SU-DHL-6 (cell line): ENCODE measurements at regions not wholly inside any gene's neighbourhood (a gene's known extent, or its start where the extent isn't known, plus 50 kb on each side); places are given as distances from the start of the nearest gene placed in this dataset.

Source experiments
- H2AFZ ChIP-seq: fragments of 200-600 bp; sonication (generic); 2 replicates; pipeline ENCODE4 v1.6.1; 2014; ENCODE audit warnings: low read depth, mild to moderate bottlenecking, moderate library complexity, mixed read lengths, antibody characterized with exemption, low read length; ENCODE audit not compliant: severe bottlenecking
- H3F3A ChIP-seq: fragments of 200-600 bp; shearing (Covaris generic); 2 replicates; pipeline ENCODE4 v1.6.0; 2016; ENCODE audit warnings: antibody characterized with exemption, mild to moderate bottlenecking; ENCODE audit not compliant: insufficient read depth
- H3K27ac ChIP-seq: fragments of 200-600 bp; sonication (generic); 2 replicates; pipeline ENCODE4 v1.5.1; 2016; ENCODE audit warnings: low read depth, mild to moderate bottlenecking, low read length, moderate library complexity, mixed read lengths
- H3K27me3 ChIP-seq: fragments of 200-600 bp; sonication (generic), shearing (Covaris generic); 2 replicates; pipeline ENCODE4 v1.6.0; 2014; ENCODE audit warnings: mild to moderate bottlenecking, low read length
- H3K36me3 ChIP-seq: fragments of 200-600 bp; sonication (generic); 2 replicates; pipeline ENCODE4 v1.6.1; 2014; ENCODE audit warnings: mild to moderate bottlenecking, low read length, mixed read lengths
- H3K4me2 ChIP-seq: fragments of 300-600, 200-600 bp; shearing (Covaris generic), sonication (generic); 2 replicates; pipeline ENCODE4 v1.6.0; 2014; ENCODE audit warnings: low read length, low read depth, mild to moderate bottlenecking; ENCODE audit not compliant: poor library complexity, severe bottlenecking
- H3K4me3 ChIP-seq: fragments of 200-600 bp; sonication (generic); 2 replicates; pipeline ENCODE4 v1.5.1; 2014; ENCODE audit warnings: antibody characterized with exemption, low read length, mild to moderate bottlenecking, mixed read lengths; ENCODE audit not compliant: insufficient read depth, poor library complexity, severe bottlenecking
- H3K79me2 ChIP-seq: fragments of 200-600 bp; sonication (generic); 2 replicates; pipeline ENCODE4 v1.6.1; 2014; ENCODE audit warnings: mild to moderate bottlenecking, low read length, moderate library complexity; ENCODE audit not compliant: insufficient read depth
- H3K9ac ChIP-seq: fragments of 200-600 bp; sonication (generic); 2 replicates; pipeline ENCODE4 v1.7.0; 2014; ENCODE audit warnings: mild to moderate bottlenecking, low read length
- H3K9me2 ChIP-seq: fragments of 200-600 bp; sonication (generic); replicated peaks from 2 replicates; pipeline ENCODE4 v1.6.1; 2014; ENCODE audit warnings: low read length; ENCODE audit not compliant: insufficient read depth
- H3K9me3 ChIP-seq: fragments of 200-600 bp; sonication (generic); 2 replicates; pipeline ENCODE4 v1.6.1; 2014; ENCODE audit warnings: low read length, mixed read lengths; ENCODE audit not compliant: insufficient read depth
- H4K20me1 ChIP-seq: fragments of 200-600 bp; sonication (generic); 2 replicates; pipeline ENCODE4 v1.6.1; 2014; ENCODE audit warnings: low read depth, mild to moderate bottlenecking, antibody characterized with exemption, low read length, moderate library complexity, mixed read lengths
- EZH2phosphoT487 ChIP-seq: fragments of 200-600 bp; sonication (generic), shearing (Covaris generic); conservative IDR thresholded peaks from 2 replicates; pipeline ENCODE4 v1.6.1; 2018; ENCODE audit warnings: mild to moderate bottlenecking, antibody characterized with exemption, low read length, moderate library complexity, mixed read lengths
- TF ChIP-seq, protein P1 (sequence below): fragments of 200-600 bp; sonication (generic); IDR thresholded peaks from one replicate; pipeline ENCODE4 v1.5.1; 2017; ENCODE audit warnings: antibody characterized with exemption, mild to moderate bottlenecking, low read length, moderate library complexity; ENCODE audit not compliant: insufficient read depth, poor library complexity, severe bottlenecking

DNA sequence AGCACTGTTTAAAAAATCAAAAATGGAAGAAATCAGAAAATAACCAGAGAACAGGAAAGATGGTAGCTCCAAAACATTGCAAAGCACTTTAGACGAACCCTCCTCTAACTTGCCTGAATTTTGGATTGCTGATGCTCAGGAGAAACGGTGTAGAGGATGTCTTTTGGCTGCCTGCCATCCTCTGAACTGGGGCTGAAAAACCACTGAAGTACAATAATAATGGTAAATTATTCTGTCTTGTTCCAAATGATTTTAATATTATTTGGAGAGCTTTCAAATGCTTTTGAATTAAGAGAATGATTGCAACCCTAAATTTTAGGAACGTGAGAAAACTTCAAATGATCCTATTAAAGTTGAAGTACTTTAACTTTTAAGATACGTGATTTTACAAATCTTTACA lies 167.3 kb upstream of the SLC13A1 start:
- no peak overlapping the region for H2AFZ ChIP-seq
- TF ChIP-seq, protein P1, sequence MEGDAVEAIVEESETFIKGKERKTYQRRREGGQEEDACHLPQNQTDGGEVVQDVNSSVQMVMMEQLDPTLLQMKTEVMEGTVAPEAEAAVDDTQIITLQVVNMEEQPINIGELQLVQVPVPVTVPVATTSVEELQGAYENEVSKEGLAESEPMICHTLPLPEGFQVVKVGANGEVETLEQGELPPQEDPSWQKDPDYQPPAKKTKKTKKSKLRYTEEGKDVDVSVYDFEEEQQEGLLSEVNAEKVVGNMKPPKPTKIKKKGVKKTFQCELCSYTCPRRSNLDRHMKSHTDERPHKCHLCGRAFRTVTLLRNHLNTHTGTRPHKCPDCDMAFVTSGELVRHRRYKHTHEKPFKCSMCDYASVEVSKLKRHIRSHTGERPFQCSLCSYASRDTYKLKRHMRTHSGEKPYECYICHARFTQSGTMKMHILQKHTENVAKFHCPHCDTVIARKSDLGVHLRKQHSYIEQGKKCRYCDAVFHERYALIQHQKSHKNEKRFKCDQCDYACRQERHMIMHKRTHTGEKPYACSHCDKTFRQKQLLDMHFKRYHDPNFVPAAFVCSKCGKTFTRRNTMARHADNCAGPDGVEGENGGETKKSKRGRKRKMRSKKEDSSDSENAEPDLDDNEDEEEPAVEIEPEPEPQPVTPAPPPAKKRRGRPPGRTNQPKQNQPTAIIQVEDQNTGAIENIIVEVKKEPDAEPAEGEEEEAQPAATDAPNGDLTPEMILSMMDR, result no peak
- no peak for TF ChIP-seq EZH2phosphoT487
- no peak overlapping the region for H3K9ac ChIP-seq
- no peaks in the 10 kb centered on the region for H3K9me3 ChIP-seq
- no peak overlapping the region for H3K4me3 ChIP-seq
- H3K36me3 ChIP-seq, result no peaks in the 10 kb centered on the region
- H4K20me1 ChIP-seq, result no peaks in the 10 kb centered on the region
- H3F3A ChIP-seq, result no peaks in the 10 kb centered on the region
- H3K4me2 ChIP-seq, result no peak overlapping the region
- no peaks in the 10 kb centered on the region for H3K27me3 ChIP-seq
- no peaks in the 10 kb centered on the region for H3K9me2 ChIP-seq
- H3K79me2 ChIP-seq, result no peaks in the 10 kb centered on the region
- H3K27ac ChIP-seq, result no peak overlapping the region

DNA sequence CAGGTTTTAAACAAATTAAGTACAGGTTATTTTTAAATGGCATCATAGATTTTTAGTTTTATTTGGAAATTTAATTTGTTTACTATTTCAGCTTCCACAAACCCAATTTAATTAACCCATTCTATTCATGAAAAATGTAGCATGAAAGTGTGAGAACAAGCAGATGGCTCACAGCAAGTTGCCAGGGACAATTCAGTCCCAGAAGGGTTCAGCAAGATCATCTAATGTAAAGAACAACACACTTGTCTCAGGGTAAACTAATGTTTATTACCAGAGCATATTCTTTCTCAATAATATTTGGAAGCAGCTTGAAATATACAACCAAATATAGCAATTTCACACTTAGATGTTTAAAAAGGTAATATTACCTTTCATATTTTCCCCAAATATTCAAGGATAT lies 166.9 kb upstream of the SLC13A1 start:
- TF ChIP-seq, protein P1, result no peak
- TF ChIP-seq EZH2phosphoT487, result no peak
- no peaks in the 10 kb centered on the region for H3F3A ChIP-seq
- H4K20me1 ChIP-seq, result no peaks in the 10 kb centered on the region
- H3K9me3 ChIP-seq, result no peaks in the 10 kb centered on the region
- no peaks in the 10 kb centered on the region for H3K36me3 ChIP-seq
- no peak overlapping the region for H3K9ac ChIP-seq
- H3K9me2 ChIP-seq, result no peaks in the 10 kb centered on the region
- no peak overlapping the region for H2AFZ ChIP-seq
- H3K79me2 ChIP-seq, result no peaks in the 10 kb centered on the region
- H3K27ac ChIP-seq, result no peak overlapping the region
- no peak overlapping the region for H3K4me2 ChIP-seq
- no peaks in the 10 kb centered on the region for H3K27me3 ChIP-seq
- H3K4me3 ChIP-seq, result no peak overlapping the region

DNA sequence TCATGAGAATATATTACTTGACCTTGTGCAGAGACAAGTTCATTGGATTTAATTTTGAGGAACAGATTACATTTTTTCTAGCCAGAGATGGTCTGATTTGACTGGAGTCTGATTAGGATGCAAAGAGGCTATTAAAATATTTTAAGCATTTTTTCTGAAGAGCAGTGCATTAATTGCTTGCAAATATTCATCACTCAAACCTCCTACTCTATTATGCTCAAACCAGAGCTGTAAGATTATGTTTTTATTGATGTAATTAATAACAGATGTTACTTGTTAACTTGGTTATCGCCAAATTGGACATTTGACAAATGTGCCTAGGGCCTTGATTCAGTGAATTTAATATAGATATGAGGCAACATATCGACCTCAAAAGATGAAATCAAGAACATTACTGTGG lies 160.9 kb upstream of the SLC13A1 start:
- Histone ChIP-seq H3K9ac (no peak overlapping the region), H3K4me2 (no peak overlapping the region), H3K9me2 (no peaks in the 10 kb centered on the region), H3K9me3 (no peaks in the 10 kb centered on the region), H4K20me1 (no peaks in the 10 kb centered on the region), H3K4me3 (no peak overlapping the region), H3K27ac (no peak overlapping the region), H3K79me2 (no peaks in the 10 kb centered on the region), H3K36me3 (no peaks in the 10 kb centered on the region), H3F3A (no peaks in the 10 kb centered on the region), H3K27me3 (no peaks in the 10 kb centered on the region), H2AFZ (no peak overlapping the region)
- TF ChIP-seq, protein P1, result no peak
- TF ChIP-seq EZH2phosphoT487, result no peak
